HEK293 (cell line): ENCODE measurements at regions not wholly inside any gene's neighbourhood (a gene's known extent, or its start where the extent isn't known, plus 50 kb on each side); places are given as distances from the start of the nearest gene placed in this dataset.

Experiments
- GLI4 ChIP-seq: fragments of 450-650 bp; formaldehyde crosslinking; IDR thresholded peaks from 2 replicates; pipeline ENCODE4 v1.5.1; 2016; ENCODE audit warnings: missing biosample characterization, missing genetic modification characterization
- MEIS1 ChIP-seq: sonication (generic); formaldehyde crosslinking; IDR thresholded peaks from 2 replicates; pipeline ENCODE4 v1.8.1; 2022; ENCODE audit warnings: missing genetic modification reagents, mild to moderate bottlenecking, borderline replicate concordance
- SP2 ChIP-seq: fragments of 450-650 bp; formaldehyde crosslinking; IDR thresholded peaks from 2 replicates; pipeline ENCODE4 v1.5.1; 2016; ENCODE audit warnings: missing biosample characterization, missing genetic modification characterization
- TRIM28 ChIP-seq: IDR thresholded peaks from 2 replicates; pipeline ENCODE4 v1.6.1; 2011; ENCODE audit warnings: low read length, control low read depth, borderline replicate concordance
- ZBTB7A ChIP-seq: fragments of 450-650 bp; formaldehyde crosslinking; IDR thresholded peaks from 2 replicates; pipeline ENCODE4 v1.5.1; 2016; ENCODE audit warnings: low read depth, missing biosample characterization, missing genetic modification characterization
- ZFP3 ChIP-seq: fragments of 450-650 bp; formaldehyde crosslinking; IDR thresholded peaks from 2 replicates; pipeline ENCODE4 v1.5.1; 2016; ENCODE audit warnings: low read depth, missing biosample characterization, missing genetic modification characterization
- ZIC2 ChIP-seq: fragments of 450-650 bp; formaldehyde crosslinking; IDR thresholded peaks from 2 replicates; pipeline ENCODE4 v1.5.1; 2016; ENCODE audit warnings: missing biosample characterization, missing genetic modification characterization
- ZNF146 ChIP-seq: fragments of 450-650 bp; formaldehyde crosslinking; IDR thresholded peaks from 2 replicates; pipeline ENCODE4 v1.5.1; 2016; ENCODE audit warnings: missing biosample characterization, missing genetic modification characterization
- ZNF155 ChIP-seq: fragments of 450-650 bp; formaldehyde crosslinking; IDR thresholded peaks from 2 replicates; pipeline ENCODE4 v1.5.1; 2016; ENCODE audit warnings: missing biosample characterization, missing genetic modification characterization
- ZNF211 ChIP-seq: fragments of 450-650 bp; formaldehyde crosslinking; IDR thresholded peaks from 2 replicates; pipeline ENCODE4 v1.5.1; 2016; ENCODE audit warnings: low read depth, missing biosample characterization, missing genetic modification characterization
- ZNF274 ChIP-seq, 2 experiments: fragments of 200-500 bp in 1 of 2; fragments of 450-650 bp in 1 of 2; sonication (Bioruptor generic) in 1 of 2; formaldehyde crosslinking in 1 of 2; IDR thresholded peaks; 2 replicates each; pipeline versions ENCODE4 v1.5.1 to v1.6.1; 2014 to 2016; ENCODE audit warnings: borderline replicate concordance in 1 of 2, inconsistent platforms in 1 of 2, low read length in 1 of 2, missing biosample characterization in 1 of 2, missing genetic modification characterization in 1 of 2
- ZNF571 ChIP-seq: fragments of 450-650 bp; formaldehyde crosslinking; IDR thresholded peaks from 2 replicates; pipeline ENCODE4 v1.5.0; 2017; ENCODE audit warnings: missing biosample characterization, missing genetic modification characterization
- TF ChIP-seq, protein P1 (sequence below): fragments of 450-650 bp; formaldehyde crosslinking; IDR thresholded peaks from 2 replicates; pipeline ENCODE4 v1.5.1; 2016; ENCODE audit warnings: missing biosample characterization, missing genetic modification characterization

DNA sequence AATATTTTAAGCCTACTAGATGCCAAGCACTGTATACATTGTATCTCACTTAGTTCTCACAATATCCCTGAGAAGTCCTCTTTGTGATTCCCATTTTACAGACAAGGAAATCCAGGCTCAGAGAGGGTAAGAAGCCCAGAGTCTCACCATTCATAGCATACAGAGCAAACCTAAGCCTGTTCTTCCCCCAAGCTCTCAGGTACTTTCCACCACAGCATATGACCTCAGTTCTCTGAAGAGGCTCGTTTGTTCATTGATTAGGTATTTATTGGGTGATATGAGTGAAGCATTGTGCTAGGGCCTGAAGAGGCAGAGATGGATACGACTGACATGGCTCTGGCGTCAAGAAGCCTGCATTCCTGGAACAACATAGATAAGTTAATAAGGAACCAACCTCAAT lies 310.9 kb upstream of the UMPS start:
- TF ChIP-seq MEIS1 (CRISPR knock-in tag) = no peak
- TF ChIP-seq TRIM28 = no peak
- no peak for TF ChIP-seq ZNF571 (tag by site-specific recombination)
- TF ChIP-seq, protein P1, sequence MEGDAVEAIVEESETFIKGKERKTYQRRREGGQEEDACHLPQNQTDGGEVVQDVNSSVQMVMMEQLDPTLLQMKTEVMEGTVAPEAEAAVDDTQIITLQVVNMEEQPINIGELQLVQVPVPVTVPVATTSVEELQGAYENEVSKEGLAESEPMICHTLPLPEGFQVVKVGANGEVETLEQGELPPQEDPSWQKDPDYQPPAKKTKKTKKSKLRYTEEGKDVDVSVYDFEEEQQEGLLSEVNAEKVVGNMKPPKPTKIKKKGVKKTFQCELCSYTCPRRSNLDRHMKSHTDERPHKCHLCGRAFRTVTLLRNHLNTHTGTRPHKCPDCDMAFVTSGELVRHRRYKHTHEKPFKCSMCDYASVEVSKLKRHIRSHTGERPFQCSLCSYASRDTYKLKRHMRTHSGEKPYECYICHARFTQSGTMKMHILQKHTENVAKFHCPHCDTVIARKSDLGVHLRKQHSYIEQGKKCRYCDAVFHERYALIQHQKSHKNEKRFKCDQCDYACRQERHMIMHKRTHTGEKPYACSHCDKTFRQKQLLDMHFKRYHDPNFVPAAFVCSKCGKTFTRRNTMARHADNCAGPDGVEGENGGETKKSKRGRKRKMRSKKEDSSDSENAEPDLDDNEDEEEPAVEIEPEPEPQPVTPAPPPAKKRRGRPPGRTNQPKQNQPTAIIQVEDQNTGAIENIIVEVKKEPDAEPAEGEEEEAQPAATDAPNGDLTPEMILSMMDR = no peak
- no peak for TF ChIP-seq GLI4
- TF ChIP-seq ZNF274 (IDR thresholded peaks at IDR 0.05; ENCODE audit: low read length) = no peak
- no peak for TF ChIP-seq ZNF274 (tag by site-specific recombination; IDR thresholded peaks at IDR 0.05; ENCODE audit: borderline replicate concordance)
- no peak for TF ChIP-seq ZNF155
- no peak for TF ChIP-seq ZBTB7A
- TF ChIP-seq ZFP3 (tag by site-specific recombination) = no peak
- TF ChIP-seq ZNF211 = no peak
- TF ChIP-seq SP2 (tag by site-specific recombination) = no peak
- TF ChIP-seq ZIC2 (tag by site-specific recombination) = no peak
- no peak for TF ChIP-seq ZNF146 (tag by site-specific recombination)
